Smooth muscle cell (in vitro differentiated cells): ENCODE measurements at regions not wholly inside any gene's neighbourhood (a gene's known extent, or its start where the extent isn't known, plus 50 kb on each side); places are given as distances from the start of the nearest gene placed in this dataset.

Source experiments
- DNase-seq: peaks from one replicate; lab custom pipeline; 2025; ENCODE audit not compliant: unreplicated experiment; lab: John Stamatoyannopoulos, UW
- H2AFZ ChIP-seq: fragments of 200-600 bp; sonication (generic); 2 replicates; pipeline ENCODE4 v1.6.0; 2016; ENCODE audit warnings: antibody characterized with exemption, low read depth, mild to moderate bottlenecking
- H3F3A ChIP-seq: fragments of 200-600 bp; sonication (generic); 2 replicates; pipeline ENCODE4 v1.6.0; 2017; ENCODE audit warnings: antibody characterized with exemption, low read depth
- H3K27ac ChIP-seq: fragments of 200-600 bp; sonication (generic); 2 replicates; pipeline ENCODE4 v1.5.1; 2016; ENCODE audit warnings: low read depth, mild to moderate bottlenecking
- H3K27me3 ChIP-seq: fragments of 200-600 bp; sonication (generic); 2 replicates; pipeline ENCODE4 v1.6.1; 2016; ENCODE audit warnings: low read depth, mild to moderate bottlenecking
- H3K36me3 ChIP-seq: fragments of 200-600 bp; sonication (generic); 2 replicates; pipeline ENCODE4 v1.5.1; 2016; ENCODE audit warnings: low read depth
- H3K4me1 ChIP-seq: fragments of 200-600 bp; sonication (generic); 2 replicates; pipeline ENCODE4 v1.5.1; 2016; ENCODE audit warnings: low read depth
- H3K4me2 ChIP-seq: fragments of 200-600 bp; sonication (generic); 2 replicates; pipeline ENCODE4 v1.6.0; 2016; ENCODE audit warnings: mild to moderate bottlenecking
- H3K4me3 ChIP-seq: fragments of 200-600 bp; sonication (generic); 2 replicates; pipeline ENCODE4 v1.5.1; 2016; ENCODE audit warnings: mild to moderate bottlenecking
- H3K79me2 ChIP-seq: fragments of 200-600 bp; sonication (generic); 2 replicates; pipeline ENCODE4 v1.6.0; 2016; ENCODE audit warnings: low read depth, mild to moderate bottlenecking
- H3K9ac ChIP-seq: fragments of 200-600 bp; sonication (generic); 2 replicates; pipeline ENCODE4 v1.6.0; 2016; ENCODE audit warnings: low read depth
- H3K9me3 ChIP-seq: fragments of 200-600 bp; sonication (generic); replicated peaks from 2 replicates; pipeline ENCODE4 v1.5.1; 2016; ENCODE audit warnings: low read depth
- H4K20me1 ChIP-seq: fragments of 200-600 bp; sonication (generic); 2 replicates; pipeline ENCODE4 v1.6.0; 2016; ENCODE audit warnings: low read depth
- WGBS: methylation state at CpG from one replicate; pipeline ENCODE4 v1.1.7; 2016; ENCODE audit warnings: low lambda C conversion rate; 5-methylcytosine and 5-hydroxymethylcytosine counted together
- TF ChIP-seq, protein P1 (sequence below): fragments of 200-600 bp; sonication (generic); IDR thresholded peaks from 2 replicates; pipeline ENCODE4 v1.5.1; 2017; ENCODE audit warnings: borderline replicate concordance, mild to moderate bottlenecking, antibody characterized with exemption; ENCODE audit not compliant: insufficient read depth, poor library complexity, severe bottlenecking

DNA sequence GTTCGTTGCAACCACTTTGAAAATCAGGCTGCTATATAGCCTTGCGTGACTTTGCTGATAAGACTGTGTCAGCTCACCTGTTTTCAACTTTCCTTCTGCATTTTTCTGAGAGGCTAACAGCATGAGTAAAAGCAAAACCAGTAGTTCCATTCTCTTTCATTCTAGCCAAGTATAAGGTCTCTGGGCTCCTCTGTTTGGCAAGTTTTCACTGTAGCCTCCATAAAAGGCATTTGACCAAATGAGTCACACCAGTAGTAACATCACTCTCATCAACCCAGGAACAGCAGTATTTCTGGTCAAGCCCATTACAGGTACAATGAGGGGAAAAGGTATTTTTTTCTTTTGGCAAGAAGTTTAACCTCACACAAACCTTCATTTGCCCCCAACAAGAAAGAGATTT lies 1149.8 kb upstream of the MIR17HG start:
- Histone ChIP-seq H3K4me2 (no peak overlapping the region), H3K27me3 (no peaks in the 10 kb centered on the region), H3K4me3 (no peak overlapping the region), H3K9ac (no peak overlapping the region), H3K9me3 (no peaks in the 10 kb centered on the region), H3K36me3 (no peaks in the 10 kb centered on the region), H3K79me2 (no peaks in the 10 kb centered on the region), H3K27ac (no peak overlapping the region), H4K20me1 (no peaks in the 10 kb centered on the region), H2AFZ (no peak overlapping the region), H3F3A (peaks cover 8% of the 10 kb centered on the region), H3K4me1 (no peaks in the 10 kb centered on the region)
- TF ChIP-seq, protein P1, sequence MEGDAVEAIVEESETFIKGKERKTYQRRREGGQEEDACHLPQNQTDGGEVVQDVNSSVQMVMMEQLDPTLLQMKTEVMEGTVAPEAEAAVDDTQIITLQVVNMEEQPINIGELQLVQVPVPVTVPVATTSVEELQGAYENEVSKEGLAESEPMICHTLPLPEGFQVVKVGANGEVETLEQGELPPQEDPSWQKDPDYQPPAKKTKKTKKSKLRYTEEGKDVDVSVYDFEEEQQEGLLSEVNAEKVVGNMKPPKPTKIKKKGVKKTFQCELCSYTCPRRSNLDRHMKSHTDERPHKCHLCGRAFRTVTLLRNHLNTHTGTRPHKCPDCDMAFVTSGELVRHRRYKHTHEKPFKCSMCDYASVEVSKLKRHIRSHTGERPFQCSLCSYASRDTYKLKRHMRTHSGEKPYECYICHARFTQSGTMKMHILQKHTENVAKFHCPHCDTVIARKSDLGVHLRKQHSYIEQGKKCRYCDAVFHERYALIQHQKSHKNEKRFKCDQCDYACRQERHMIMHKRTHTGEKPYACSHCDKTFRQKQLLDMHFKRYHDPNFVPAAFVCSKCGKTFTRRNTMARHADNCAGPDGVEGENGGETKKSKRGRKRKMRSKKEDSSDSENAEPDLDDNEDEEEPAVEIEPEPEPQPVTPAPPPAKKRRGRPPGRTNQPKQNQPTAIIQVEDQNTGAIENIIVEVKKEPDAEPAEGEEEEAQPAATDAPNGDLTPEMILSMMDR: no peak
- WGBS: 72% methylated on average over 2 of the region's 2 CpGs
- DNase-seq: no peak

DNA sequence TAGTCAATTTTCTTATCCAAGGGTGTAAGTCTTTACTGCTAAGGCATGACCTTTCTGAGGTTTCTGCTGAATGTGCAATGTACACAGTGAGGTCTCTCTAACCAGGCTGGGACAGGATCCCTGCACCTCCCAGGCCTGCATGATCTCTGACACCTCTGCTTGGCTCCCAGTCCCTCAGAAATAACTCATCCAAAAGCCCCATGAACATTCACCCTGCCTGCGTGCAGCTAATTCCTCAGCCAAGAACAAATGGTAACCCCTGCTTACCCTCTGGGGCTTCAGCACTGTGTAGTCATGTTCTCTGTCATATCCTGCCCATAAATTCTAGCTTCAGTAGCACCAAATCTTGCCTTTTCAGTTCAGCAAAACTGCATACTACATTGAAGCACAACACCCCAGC lies 1146.3 kb upstream of the MIR17HG start:
- 38% methylated on average over 1 of the region's 1 CpG for WGBS
- H3K9me3 ChIP-seq: no peaks in the 10 kb centered on the region
- H3K79me2 ChIP-seq: no peaks in the 10 kb centered on the region
- no peak for DNase-seq
- H3K36me3 ChIP-seq: no peaks in the 10 kb centered on the region
- TF ChIP-seq, protein P1: no peak
- no peak overlapping the region for H3K4me3 ChIP-seq
- no peak overlapping the region for H3K4me2 ChIP-seq
- peak overlapping the region; percentile 73 for H2AFZ ChIP-seq
- no peaks in the 10 kb centered on the region for H4K20me1 ChIP-seq
- H3F3A ChIP-seq: peaks cover 8% of the 10 kb centered on the region
- H3K27me3 ChIP-seq: no peaks in the 10 kb centered on the region
- peak overlapping the region; percentile 55 for H3K27ac ChIP-seq
- no peaks in the 10 kb centered on the region for H3K4me1 ChIP-seq
- no peak overlapping the region for H3K9ac ChIP-seq

DNA sequence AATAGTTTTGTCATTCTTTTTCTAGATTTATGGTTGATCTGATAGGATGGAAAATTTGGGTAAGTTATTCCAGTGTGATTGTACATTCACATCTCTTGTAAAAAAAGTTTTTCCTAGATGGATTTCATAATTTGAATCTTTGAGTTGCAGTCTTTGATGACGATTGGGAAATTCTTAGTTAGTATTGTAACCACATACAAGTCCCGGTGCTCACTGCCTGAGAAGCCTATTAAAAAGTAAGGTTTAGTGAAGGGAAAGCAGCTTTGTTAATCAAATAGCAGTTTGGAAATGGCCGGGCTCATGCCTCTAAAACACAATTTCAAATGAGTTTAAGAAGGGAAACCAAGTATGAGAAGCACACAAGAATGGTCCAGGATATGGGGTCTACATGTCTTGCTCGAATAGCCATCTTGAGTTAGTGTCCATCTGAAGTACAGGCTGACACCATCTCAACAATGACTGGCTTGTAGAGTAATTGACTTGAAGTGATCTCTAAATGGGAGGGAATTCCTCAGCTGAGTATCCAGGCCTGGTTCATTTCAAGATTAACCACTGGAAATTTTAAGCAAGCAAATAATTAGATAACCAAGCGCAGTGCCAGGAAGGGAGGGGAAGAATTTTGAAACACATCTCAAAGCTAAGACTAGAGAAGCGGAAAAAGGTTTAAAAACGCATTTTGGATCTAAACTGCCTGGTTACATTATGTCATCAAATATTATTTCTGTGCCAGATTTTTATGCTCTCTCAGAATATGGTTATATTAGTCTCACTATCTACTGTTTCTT lies 1145.6 kb upstream of the MIR17HG start:
- Histone ChIP-seq H3K36me3 (no peaks in the 10 kb centered on the region), H4K20me1 (no peaks in the 10 kb centered on the region), H3K4me3 (no peak overlapping the region), H2AFZ (peak overlapping the region; percentile 73), H3K4me1 (no peaks in the 10 kb centered on the region), H3K9ac (no peak overlapping the region), H3K79me2 (no peaks in the 10 kb centered on the region), H3K27me3 (no peaks in the 10 kb centered on the region), H3F3A (peaks cover 8% of the 10 kb centered on the region), H3K27ac (peak overlapping the region; percentile 55), H3K4me2 (no peak overlapping the region), H3K9me3 (no peaks in the 10 kb centered on the region)
- DNase-seq: no peak
- TF ChIP-seq, protein P1: no peak
- 37% methylated on average over 7 of the region's 7 CpGs for WGBS

DNA sequence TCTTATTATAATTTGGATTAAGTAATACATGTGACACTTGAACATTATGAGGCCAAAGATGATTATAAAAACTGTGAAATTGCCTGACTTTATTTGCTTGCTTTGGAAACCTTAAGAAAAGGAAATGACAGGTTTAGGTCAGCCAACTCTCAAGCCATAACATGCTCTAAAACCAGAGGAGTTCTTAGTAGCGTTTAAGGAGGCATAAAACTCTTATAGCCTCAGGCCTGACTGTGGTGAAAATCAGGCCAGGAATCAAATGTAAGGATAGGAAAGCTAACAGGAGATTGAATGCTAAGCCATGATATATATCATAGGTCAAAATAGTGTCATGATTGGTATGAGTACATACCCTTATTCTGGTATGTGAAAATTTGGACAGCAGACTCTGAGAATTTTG lies 1142.4 kb upstream of the MIR17HG start:
- H3F3A ChIP-seq: peaks cover 8% of the 10 kb centered on the region
- 68% methylated on average over 1 of the region's 1 CpG for WGBS
- H3K36me3 ChIP-seq: no peaks in the 10 kb centered on the region
- no peak overlapping the region for H3K9ac ChIP-seq
- H3K27me3 ChIP-seq: no peaks in the 10 kb centered on the region
- H4K20me1 ChIP-seq: no peaks in the 10 kb centered on the region
- DNase-seq: no peak
- no peaks in the 10 kb centered on the region for H3K4me1 ChIP-seq
- no peak overlapping the region for H3K4me2 ChIP-seq
- H3K79me2 ChIP-seq: no peaks in the 10 kb centered on the region
- H2AFZ ChIP-seq: no peak overlapping the region
- no peak overlapping the region for H3K4me3 ChIP-seq
- H3K27ac ChIP-seq: no peak overlapping the region
- no peaks in the 10 kb centered on the region for H3K9me3 ChIP-seq
- TF ChIP-seq, protein P1: no peak
